ENCODE measurements at regions not wholly inside any gene's neighbourhood (a gene's known extent, or its start where the extent isn't known, plus 50 kb on each side); places are given as distances from the start of the nearest gene placed in this dataset.

GRCh38 chr18:44568986-44569385, 111.7 kb upstream of the SETBP1 start:
- no peak for TF ChIP-seq EZH2 (IDR thresholded peaks at IDR 0.05; ENCODE audit: low read length, missing control alignments)
- TF ChIP-seq CTCF (conservative IDR thresholded peaks at IDR 0.05 in 1 of 2, IDR thresholded peaks at IDR 0.05 in 1 of 2; ENCODE audit: low read depth in 1 of 2, low read length in 2 of 2): no peak
- no peak for DNase-seq (ENCODE audit: low read depth in 2 of 2)
- no peaks in the 10 kb centered on the region for H3K79me2 ChIP-seq (ENCODE audit: control insufficient read depth, insufficient read depth, low read length)
- H3K4me3 ChIP-seq (replicated peaks in 1 of 4; ENCODE audit: control extremely low read depth in 1 of 4, insufficient read depth in 1 of 4, low read depth in 3 of 4, low read length in 4 of 4): no peak overlapping the region
- H3K9me3 ChIP-seq (ENCODE audit: control insufficient read depth, insufficient read depth, low read depth, low read length): no peaks in the 10 kb centered on the region
- H3K27me3 ChIP-seq (ENCODE audit: control insufficient read depth, insufficient read depth, low read length): no peaks in the 10 kb centered on the region
- H3K27ac ChIP-seq (ENCODE audit: insufficient read depth, low read length): no peak overlapping the region
- H3K36me3 ChIP-seq (ENCODE audit: control insufficient read depth, insufficient read depth, low read length): no peaks in the 10 kb centered on the region
- H4K20me1 ChIP-seq (ENCODE audit: control insufficient read depth, extremely low read depth, insufficient read depth, low read length): no peaks in the 10 kb centered on the region
- no peak overlapping the region for H3K9ac ChIP-seq (ENCODE audit: insufficient read depth, low read length)
- no peak overlapping the region for H2AFZ ChIP-seq (ENCODE audit: low read length)
- no peaks in the 10 kb centered on the region for H3K4me1 ChIP-seq (ENCODE audit: control insufficient read depth, extremely low read depth, insufficient read depth, low read length)
- no peak overlapping the region for H3K4me2 ChIP-seq (ENCODE audit: extremely low read depth, insufficient read depth, low read length)

- no peak for DNase-seq (ENCODE audit: low read depth in 2 of 2)
- H3K27ac ChIP-seq (ENCODE audit: insufficient read depth, low read length): no peak overlapping the region
- H3K79me2 ChIP-seq (ENCODE audit: control insufficient read depth, insufficient read depth, low read length): no peaks in the 10 kb centered on the region
- H3K36me3 ChIP-seq (ENCODE audit: control insufficient read depth, insufficient read depth, low read length): no peaks in the 10 kb centered on the region
- H3K27me3 ChIP-seq (ENCODE audit: control insufficient read depth, insufficient read depth, low read length): no peaks in the 10 kb centered on the region
- H3K4me3 ChIP-seq (replicated peaks in 1 of 4; ENCODE audit: control extremely low read depth in 1 of 4, insufficient read depth in 1 of 4, low read depth in 3 of 4, low read length in 4 of 4): no peak overlapping the region
- no peaks in the 10 kb centered on the region for H4K20me1 ChIP-seq (ENCODE audit: control insufficient read depth, extremely low read depth, insufficient read depth, low read length)
- no peaks in the 10 kb centered on the region for H3K9me3 ChIP-seq (ENCODE audit: control insufficient read depth, insufficient read depth, low read depth, low read length)
- no peak for TF ChIP-seq CTCF (conservative IDR thresholded peaks at IDR 0.05 in 1 of 2, IDR thresholded peaks at IDR 0.05 in 1 of 2; ENCODE audit: low read depth in 1 of 2, low read length in 2 of 2)
- no peak for TF ChIP-seq EZH2 (IDR thresholded peaks at IDR 0.05; ENCODE audit: low read length, missing control alignments)
- no peak overlapping the region for H2AFZ ChIP-seq (ENCODE audit: low read length)
- H3K9ac ChIP-seq (ENCODE audit: insufficient read depth, low read length): no peak overlapping the region
- no peaks in the 10 kb centered on the region for H3K4me1 ChIP-seq (ENCODE audit: control insufficient read depth, extremely low read depth, insufficient read depth, low read length)
- H3K4me2 ChIP-seq (ENCODE audit: extremely low read depth, insufficient read depth, low read length): no peak overlapping the region
These were observed 111.2 kb upstream of the SETBP1 start for GRCh38 chr18:44569391-44570055.

- no peak overlapping the region for H3K9ac ChIP-seq (ENCODE audit: insufficient read depth, low read length)
- no peaks in the 10 kb centered on the region for H3K27me3 ChIP-seq (ENCODE audit: control insufficient read depth, insufficient read depth, low read length)
- no peaks in the 10 kb centered on the region for H3K79me2 ChIP-seq (ENCODE audit: control insufficient read depth, insufficient read depth, low read length)
- H3K27ac ChIP-seq (ENCODE audit: insufficient read depth, low read length): no peak overlapping the region
- no peak overlapping the region for H3K4me2 ChIP-seq (ENCODE audit: extremely low read depth, insufficient read depth, low read length)
- TF ChIP-seq CTCF (conservative IDR thresholded peaks at IDR 0.05 in 1 of 2, IDR thresholded peaks at IDR 0.05 in 1 of 2; ENCODE audit: low read depth in 1 of 2, low read length in 2 of 2) (peak; percentile 44 to 69), EZH2 (IDR thresholded peaks at IDR 0.05; ENCODE audit: low read length, missing control alignments) (no peak)
- no peaks in the 10 kb centered on the region for H3K9me3 ChIP-seq (ENCODE audit: control insufficient read depth, insufficient read depth, low read depth, low read length)
- no peak overlapping the region for H3K4me3 ChIP-seq (replicated peaks in 1 of 4; ENCODE audit: control extremely low read depth in 1 of 4, insufficient read depth in 1 of 4, low read depth in 3 of 4, low read length in 4 of 4)
- no peaks in the 10 kb centered on the region for H3K36me3 ChIP-seq (ENCODE audit: control insufficient read depth, insufficient read depth, low read length)
- no peaks in the 10 kb centered on the region for H4K20me1 ChIP-seq (ENCODE audit: control insufficient read depth, extremely low read depth, insufficient read depth, low read length)
- no peak overlapping the region for H2AFZ ChIP-seq (ENCODE audit: low read length)
- peak; percentile 59 to 85 for DNase-seq (ENCODE audit: low read depth in 2 of 2)
- H3K4me1 ChIP-seq (ENCODE audit: control insufficient read depth, extremely low read depth, insufficient read depth, low read length): peaks cover 3% of the 10 kb centered on the region
These were observed 101.5 kb upstream of the SETBP1 start for GRCh38 chr18:44579028-44579702.
